Neural progenitor cell (in vitro differentiated cells): ENCODE measurements at regions not wholly inside any gene's neighbourhood (a gene's known extent, or its start where the extent isn't known, plus 50 kb on each side); places are given as distances from the start of the nearest gene placed in this dataset.

Experiments used
- EZH2 ChIP-seq: fragments of 200-600 bp; sonication (generic); IDR thresholded peaks from 2 replicates; pipeline ENCODE4 v1.6.1; 2017; ENCODE audit warnings: antibody characterized with exemption, mild to moderate bottlenecking, moderate library complexity
- EZH2phosphoT487 ChIP-seq: fragments of 200-600 bp; sonication (generic); IDR thresholded peaks from 2 replicates; pipeline ENCODE4 v1.6.1; 2017; ENCODE audit warnings: antibody characterized with exemption
- TF ChIP-seq, protein P1 (sequence below): fragments of 200-600 bp; sonication (generic); IDR thresholded peaks from 2 replicates; pipeline ENCODE4 v1.5.1; 2017; ENCODE audit warnings: antibody characterized with exemption, mild to moderate bottlenecking

- TF ChIP-seq, protein P1, sequence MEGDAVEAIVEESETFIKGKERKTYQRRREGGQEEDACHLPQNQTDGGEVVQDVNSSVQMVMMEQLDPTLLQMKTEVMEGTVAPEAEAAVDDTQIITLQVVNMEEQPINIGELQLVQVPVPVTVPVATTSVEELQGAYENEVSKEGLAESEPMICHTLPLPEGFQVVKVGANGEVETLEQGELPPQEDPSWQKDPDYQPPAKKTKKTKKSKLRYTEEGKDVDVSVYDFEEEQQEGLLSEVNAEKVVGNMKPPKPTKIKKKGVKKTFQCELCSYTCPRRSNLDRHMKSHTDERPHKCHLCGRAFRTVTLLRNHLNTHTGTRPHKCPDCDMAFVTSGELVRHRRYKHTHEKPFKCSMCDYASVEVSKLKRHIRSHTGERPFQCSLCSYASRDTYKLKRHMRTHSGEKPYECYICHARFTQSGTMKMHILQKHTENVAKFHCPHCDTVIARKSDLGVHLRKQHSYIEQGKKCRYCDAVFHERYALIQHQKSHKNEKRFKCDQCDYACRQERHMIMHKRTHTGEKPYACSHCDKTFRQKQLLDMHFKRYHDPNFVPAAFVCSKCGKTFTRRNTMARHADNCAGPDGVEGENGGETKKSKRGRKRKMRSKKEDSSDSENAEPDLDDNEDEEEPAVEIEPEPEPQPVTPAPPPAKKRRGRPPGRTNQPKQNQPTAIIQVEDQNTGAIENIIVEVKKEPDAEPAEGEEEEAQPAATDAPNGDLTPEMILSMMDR: no peak
- TF ChIP-seq EZH2: no peak
- TF ChIP-seq EZH2phosphoT487: no peak
Measured at GRCh38 chr21:25453524-25453923, 153.8 kb downstream of the MRPL39 start.
